ENCODE measurements at regions not wholly inside any gene's neighbourhood (a gene's known extent, or its start where the extent isn't known, plus 50 kb on each side); places are given as distances from the start of the nearest gene placed in this dataset.

- no peak for TF ChIP-seq CTCF (IDR thresholded peaks at IDR 0.05; ENCODE audit: insufficient read depth, low read length)
- TF ChIP-seq REST (IDR thresholded peaks at IDR 0.05; ENCODE audit: insufficient replicate concordance, low read depth), result no peak
- no peak for TF ChIP-seq SPI1 (IDR thresholded peaks at IDR 0.05; ENCODE audit: borderline replicate concordance, low read depth)
- no peak for TF ChIP-seq GABPA (IDR thresholded peaks at IDR 0.05; ENCODE audit: low read depth)
- no peak for TF ChIP-seq POLR2AphosphoS5 (IDR thresholded peaks at IDR 0.05; ENCODE audit: low read depth)
- no peak overlapping the region for H3K27ac ChIP-seq (replicated peaks)
- no peak overlapping the region for H3K4me3 ChIP-seq (replicated peaks; ENCODE audit: insufficient read depth, low read length)
- no peak for DNase-seq (ENCODE audit: low read depth in 1 of 2, low spot score in 1 of 2)
- no peaks in the 10 kb centered on the region for H3K27me3 ChIP-seq (ENCODE audit: insufficient read depth, poor library complexity, severe bottlenecking)
These were observed 171.4 kb upstream of the SPATS2L start for GRCh38 chr2:200135082-200135481.

- no peak overlapping the region for H3K4me3 ChIP-seq (replicated peaks; ENCODE audit: insufficient read depth, low read length)
- no peak overlapping the region for H3K27ac ChIP-seq (replicated peaks)
- H3K27me3 ChIP-seq (ENCODE audit: insufficient read depth, poor library complexity, severe bottlenecking), result no peaks in the 10 kb centered on the region
- no peak for DNase-seq (ENCODE audit: low read depth in 1 of 2, low spot score in 1 of 2)
- no peak for TF ChIP-seq REST (IDR thresholded peaks at IDR 0.05; ENCODE audit: insufficient replicate concordance, low read depth)
- no peak for TF ChIP-seq GABPA (IDR thresholded peaks at IDR 0.05; ENCODE audit: low read depth)
- no peak for TF ChIP-seq CTCF (IDR thresholded peaks at IDR 0.05; ENCODE audit: insufficient read depth, low read length)
- no peak for TF ChIP-seq POLR2AphosphoS5 (IDR thresholded peaks at IDR 0.05; ENCODE audit: low read depth)
- no peak for TF ChIP-seq SPI1 (IDR thresholded peaks at IDR 0.05; ENCODE audit: borderline replicate concordance, low read depth)
These were observed 169.8 kb upstream of the SPATS2L start for GRCh38 chr2:200136655-200137054.

- TF ChIP-seq GABPA (IDR thresholded peaks at IDR 0.05; ENCODE audit: low read depth) (no peak), SPI1 (IDR thresholded peaks at IDR 0.05; ENCODE audit: borderline replicate concordance, low read depth) (no peak)
- no peak for DNase-seq (ENCODE audit: low read depth in 1 of 2, low spot score in 1 of 2)
- H3K4me3 ChIP-seq (replicated peaks; ENCODE audit: insufficient read depth, low read length), result no peak overlapping the region
- H3K27me3 ChIP-seq (ENCODE audit: insufficient read depth, poor library complexity, severe bottlenecking), result no peaks in the 10 kb centered on the region
- H3K27ac ChIP-seq (replicated peaks), result no peak overlapping the region
These were observed 169.2 kb upstream of the SPATS2L start for GRCh38 chr2:200137271-200137670.

- no peak overlapping the region for H3K27ac ChIP-seq (replicated peaks)
These were observed 168.8 kb upstream of the SPATS2L start for GRCh38 chr2:200137691-200138090.

More at GRCh38 chr2:200137691-200138090, 168.8 kb upstream of the SPATS2L start:
- DNase-seq (ENCODE audit: low read depth in 1 of 2, low spot score in 1 of 2), result no peak
- H3K4me3 ChIP-seq (replicated peaks; ENCODE audit: insufficient read depth, low read length), result no peak overlapping the region
- TF ChIP-seq REST (IDR thresholded peaks at IDR 0.05; ENCODE audit: insufficient replicate concordance, low read depth), result no peak
- TF ChIP-seq SPI1 (IDR thresholded peaks at IDR 0.05; ENCODE audit: borderline replicate concordance, low read depth), result no peak
- no peak for TF ChIP-seq POLR2AphosphoS5 (IDR thresholded peaks at IDR 0.05; ENCODE audit: low read depth)
- TF ChIP-seq CTCF (IDR thresholded peaks at IDR 0.05; ENCODE audit: insufficient read depth, low read length), result no peak
- TF ChIP-seq GABPA (IDR thresholded peaks at IDR 0.05; ENCODE audit: low read depth), result no peak
- H3K27me3 ChIP-seq (ENCODE audit: insufficient read depth, poor library complexity, severe bottlenecking), result no peaks in the 10 kb centered on the region

All from HL-60 (cell line).